HK-2 (cell line): ENCODE measurements at regions not wholly inside any gene's neighbourhood (a gene's known extent, or its start where the extent isn't known, plus 50 kb on each side); places are given as distances from the start of the nearest gene placed in this dataset.
"Not testable (repeated sequence)": the region's sequence is repeated elsewhere in the genome, so short reads cannot be mapped to it uniquely, and the experiment has no call there.

Source experiments
- DNase-seq: peaks from one replicate; pipeline ENCODE4 v3.0.0-alpha.2; 2018; ENCODE audit not compliant: unreplicated experiment

DNA sequence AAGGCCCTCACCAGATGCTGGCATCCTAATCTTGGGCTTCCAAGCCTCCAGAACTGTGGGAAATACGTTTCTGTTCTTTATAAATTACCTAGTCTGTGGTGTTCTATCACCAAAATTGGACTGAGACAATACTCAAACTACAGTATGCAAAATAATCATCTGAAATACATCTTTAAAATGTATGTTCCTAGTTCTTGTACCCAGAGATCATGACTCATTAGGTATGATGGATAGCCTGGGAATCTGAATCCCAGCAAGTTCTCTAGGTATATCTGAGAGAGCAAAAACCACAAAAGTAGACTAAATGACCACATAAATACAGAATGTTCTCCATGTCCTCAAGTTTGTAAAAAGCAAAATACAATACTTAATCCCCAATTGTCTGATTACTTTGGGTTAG, 166.3 kb downstream of the YIPF5 start:
- no peak for DNase-seq

DNA sequence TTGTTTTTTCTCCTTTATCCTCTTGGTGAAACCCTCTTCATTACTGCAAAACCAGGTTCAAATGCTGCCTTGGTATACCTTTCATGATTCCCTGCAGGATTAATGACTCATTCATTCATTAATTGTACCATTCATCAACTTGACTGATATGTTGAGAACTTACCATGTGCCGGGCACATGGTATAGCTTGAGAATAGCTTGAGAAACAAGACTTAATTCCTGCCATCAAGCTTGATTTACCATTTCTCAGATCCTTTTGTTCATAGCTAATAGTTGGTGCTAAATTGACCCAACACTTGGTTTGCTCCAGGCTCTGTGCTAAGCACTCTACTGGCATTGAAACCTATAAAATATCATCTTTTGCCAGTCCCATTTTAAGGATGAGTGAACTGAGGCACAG, 165.7 kb downstream of the YIPF5 start:
- no peak for DNase-seq

DNA sequence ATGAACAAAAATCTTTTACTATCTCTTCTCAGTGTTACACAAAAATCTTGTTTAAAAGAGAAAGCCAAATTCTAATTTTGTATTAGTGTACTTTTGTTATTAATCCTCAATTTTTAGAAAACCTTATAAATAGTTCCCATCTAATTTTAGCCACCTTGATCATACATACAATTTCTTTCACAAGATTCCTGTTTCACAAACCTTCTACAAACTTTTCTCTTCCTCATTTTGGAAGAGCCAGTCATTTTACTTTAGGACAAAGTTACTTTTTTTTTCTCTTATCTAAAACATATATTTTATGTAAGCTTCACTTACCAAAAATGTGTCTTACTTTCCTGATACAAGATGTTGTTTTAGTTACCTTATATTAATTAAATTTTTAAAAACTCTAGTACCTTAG, 161.3 kb downstream of the YIPF5 start:
- no peak for DNase-seq

DNA sequence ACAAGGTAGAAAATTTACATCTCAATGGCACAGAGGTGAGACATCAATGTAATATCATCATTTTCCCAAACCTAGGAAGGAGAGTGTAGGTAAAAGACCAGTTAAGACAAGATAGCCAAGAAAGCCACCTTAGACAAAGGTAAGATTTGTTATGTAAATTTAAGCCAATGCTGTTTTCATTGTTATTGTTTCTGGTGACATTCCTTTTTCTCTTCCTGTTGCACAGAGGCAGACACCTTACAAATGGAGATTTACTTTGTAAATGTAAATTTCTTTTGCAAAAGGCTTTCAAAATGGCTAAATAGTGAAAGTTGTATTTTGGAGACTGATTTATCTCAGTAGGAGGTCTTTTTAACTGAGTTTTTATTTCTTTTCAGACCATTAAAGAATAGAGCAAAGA, 159.1 kb downstream of the YIPF5 start:
- DNase-seq, result no peak

DNA sequence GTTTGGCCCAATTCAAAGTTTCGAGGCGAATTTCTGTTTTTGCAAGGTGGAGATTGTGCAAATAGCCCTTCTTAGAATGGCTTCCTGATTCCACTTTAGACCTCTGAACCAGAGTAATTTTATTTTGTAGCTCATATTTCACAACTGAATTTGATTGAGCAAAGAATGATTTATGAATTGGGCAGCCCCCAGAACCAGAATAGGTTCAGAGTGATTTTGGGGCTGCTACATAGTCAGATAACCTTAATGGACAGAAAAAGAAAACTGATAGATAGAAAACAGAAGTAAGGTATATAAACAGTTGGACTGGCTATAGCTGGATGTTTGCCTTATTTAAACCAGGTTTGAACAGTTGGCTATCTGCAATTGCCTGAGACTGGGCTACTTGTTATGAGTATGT, 156.6 kb downstream of the YIPF5 start:
- no peak for DNase-seq

DNA sequence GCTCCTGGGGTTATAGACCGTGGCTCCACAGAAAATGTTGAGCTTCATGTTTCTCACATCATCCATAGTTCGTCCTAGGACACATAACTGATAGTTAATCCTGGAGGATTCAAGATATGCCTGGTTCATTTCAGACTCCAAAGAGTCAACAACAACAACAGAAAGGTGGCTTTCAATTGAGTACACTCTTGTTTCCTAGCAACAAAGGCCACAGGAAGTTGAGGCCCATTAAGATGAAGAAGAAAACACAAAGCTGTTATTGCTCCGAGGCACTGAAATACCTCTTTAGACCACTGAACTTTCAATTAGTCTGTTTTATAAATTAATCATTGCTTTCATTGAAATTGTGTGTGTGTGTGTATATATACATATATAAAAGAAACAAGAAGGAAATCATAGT, 154.5 kb downstream of the YIPF5 start:
- no peak for DNase-seq

DNA sequence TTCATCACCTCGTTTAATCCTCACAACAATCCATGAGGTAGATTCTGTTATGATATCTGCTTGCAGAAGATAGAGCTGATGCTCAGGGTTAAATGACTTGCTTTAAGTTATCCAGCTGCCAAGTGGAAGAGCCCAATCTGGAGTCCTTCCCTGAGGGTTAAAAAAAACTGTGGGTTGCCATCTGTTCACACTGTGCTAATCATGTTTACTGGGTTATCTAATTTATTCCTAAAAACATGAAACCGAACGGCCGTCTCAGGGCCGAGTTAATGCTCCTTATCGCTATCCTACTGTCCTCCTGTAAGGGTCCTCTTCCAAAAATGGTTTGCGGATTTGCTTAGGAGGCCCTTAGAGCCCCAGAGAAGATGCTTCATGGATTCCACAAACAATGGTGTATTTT, 153.3 kb downstream of the YIPF5 start:
- DNase-seq, result no peak

DNA sequence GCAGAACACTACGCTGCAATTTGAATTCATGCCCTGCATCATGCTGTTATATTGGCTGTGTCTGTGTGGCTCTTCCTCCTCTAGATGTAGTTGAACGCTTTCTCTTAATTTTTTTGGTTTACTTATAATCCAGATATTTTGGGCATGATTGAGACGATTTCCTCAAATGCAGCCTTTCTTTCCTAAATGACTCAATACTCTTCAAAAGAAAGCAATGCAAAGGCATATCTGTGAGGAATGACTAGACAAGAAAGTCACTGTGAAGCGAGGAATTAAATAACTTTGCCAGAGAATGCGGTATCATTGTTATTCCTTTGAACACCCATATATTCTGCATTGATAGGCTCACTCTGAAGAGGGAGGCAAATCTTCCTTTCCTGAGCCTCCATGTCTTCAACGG, 152.8 kb downstream of the YIPF5 start:
- DNase-seq, result no peak

DNA sequence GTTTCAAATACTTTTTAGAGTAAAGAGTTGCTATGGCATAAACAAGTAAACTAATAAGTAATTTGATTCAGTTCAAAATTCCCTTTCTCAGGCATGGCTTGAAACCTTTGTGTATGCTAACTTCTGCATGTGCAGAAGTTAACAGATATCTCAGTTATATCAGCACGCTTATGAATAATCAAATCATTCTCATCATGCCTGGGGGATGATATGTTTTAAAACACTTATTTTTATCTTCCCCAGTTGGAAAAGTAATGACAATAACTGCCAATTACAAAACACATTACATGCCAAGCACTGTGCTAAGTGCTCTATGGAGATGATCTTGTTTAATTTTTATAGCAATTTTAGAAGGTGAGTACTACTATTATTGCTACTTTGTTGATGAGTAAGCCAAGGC, 146.4 kb downstream of the YIPF5 start:
- no peak for DNase-seq

DNA sequence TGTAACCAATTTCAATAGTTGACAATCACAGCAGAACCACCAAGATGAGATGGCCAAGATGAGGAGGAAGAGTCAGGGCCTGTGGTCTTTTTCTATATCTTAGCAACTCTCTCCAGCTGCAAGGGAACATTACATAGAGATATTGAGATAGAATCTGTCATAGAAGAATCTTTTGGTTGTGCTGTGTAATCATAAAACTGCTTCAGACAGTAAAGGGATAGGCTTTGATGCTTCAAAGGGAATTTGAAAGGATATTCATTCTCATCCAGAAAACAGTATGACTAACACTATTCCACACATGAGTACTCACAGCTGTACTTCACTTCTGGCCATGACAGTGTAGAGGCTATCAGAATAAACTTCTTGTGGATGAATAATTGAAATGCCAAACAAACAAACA, 145.9 kb downstream of the YIPF5 start:
- DNase-seq, result no peak

DNA sequence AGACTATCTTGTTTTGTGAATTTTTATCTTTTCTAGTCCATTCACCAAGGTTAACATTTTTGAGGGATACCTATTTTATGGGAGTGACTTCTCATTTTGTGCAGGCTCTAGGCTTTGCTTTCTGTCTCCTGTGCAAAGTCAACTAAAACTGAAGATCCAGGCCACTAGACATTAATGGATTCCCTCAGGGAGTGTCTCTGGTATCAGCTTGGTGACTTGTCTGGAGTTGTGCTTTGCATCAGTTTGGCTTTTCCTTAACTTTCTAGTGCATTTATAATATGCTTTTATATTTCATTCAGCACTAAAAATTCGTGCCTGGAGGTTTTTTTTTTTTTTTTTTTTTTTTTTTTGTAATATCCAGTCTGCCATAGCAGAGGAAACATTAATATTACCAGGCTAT, 144.2 kb downstream of the YIPF5 start:
- DNase-seq, result no peak

DNA sequence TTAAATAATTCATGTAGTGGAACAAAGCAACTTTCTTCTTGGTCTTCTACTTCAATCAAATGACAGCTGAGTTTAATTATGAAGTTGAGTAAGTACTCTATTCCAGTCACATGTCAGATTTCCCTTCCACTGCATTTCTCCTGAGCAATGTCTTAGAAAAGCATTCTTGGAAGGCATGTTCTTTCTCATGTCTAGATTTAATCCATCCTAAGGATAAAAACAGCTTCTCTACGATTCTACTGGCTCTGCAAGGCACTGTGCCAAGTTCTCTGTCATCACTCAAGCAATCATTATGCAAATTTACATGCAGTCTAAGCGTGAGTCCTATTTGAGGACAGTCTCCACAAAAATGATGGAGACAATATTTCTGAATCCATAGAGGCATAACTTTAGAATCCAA, 142.4 kb downstream of the YIPF5 start:
- no peak for DNase-seq

DNA sequence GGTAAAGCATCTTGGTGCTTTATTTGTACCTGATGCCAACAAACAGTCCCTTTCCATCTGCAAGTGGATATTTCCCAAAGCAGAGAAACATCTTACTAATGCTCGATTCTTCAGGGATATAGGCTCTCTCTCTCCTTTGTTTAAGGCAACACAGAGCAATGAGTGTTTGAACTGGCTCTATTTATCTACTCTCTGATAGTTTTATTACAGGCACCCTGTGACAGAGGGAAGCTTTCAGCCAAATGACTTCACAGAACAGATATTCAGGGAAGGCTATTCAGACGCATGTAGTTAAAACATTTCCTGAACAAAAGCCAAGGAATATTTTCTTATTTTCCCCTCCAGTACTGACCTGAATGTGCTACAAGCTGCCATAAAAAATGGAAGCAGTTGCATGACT, 141.8 kb downstream of the YIPF5 start:
- no peak for DNase-seq

DNA sequence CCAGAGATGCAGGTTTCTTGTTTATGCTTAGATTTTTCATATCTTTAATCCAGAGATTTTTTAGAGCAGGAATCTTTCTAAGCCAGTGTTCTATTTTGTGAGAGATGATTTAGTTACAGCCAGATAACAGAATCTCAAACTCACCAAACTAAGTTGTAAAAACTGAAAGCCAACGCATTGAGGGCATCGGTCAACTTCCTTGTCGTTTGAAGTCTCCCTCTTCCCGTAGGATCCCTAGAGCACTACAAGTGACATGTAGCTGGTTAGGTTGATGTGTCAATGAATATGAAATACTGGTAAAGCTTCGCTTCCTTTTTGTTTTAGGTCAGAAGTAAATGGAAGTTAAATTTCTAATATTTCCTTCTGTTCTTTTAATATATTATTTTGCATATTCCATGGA, 139.6 kb downstream of the YIPF5 start:
- DNase-seq, result no peak

DNA sequence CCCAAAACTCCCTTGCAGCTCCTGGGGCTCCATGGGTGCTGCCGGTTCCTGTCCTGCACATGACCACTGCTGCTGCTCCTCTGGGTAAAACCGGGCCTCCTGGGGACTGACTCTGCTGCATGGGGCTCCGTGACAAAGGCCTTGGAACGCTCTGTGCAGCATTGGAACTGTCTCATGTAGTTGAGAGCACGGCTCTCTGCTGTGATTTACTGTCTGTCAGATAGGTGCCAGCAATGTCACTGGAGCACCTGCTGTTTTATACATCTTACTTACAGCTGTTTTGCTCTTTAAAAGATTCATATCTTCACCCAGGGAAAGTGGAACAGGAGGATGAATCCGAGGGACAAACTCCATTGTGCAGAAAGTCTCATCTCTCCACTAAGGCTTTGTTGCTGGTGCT, 138.1 kb downstream of the YIPF5 start:
- no peak for DNase-seq

DNA sequence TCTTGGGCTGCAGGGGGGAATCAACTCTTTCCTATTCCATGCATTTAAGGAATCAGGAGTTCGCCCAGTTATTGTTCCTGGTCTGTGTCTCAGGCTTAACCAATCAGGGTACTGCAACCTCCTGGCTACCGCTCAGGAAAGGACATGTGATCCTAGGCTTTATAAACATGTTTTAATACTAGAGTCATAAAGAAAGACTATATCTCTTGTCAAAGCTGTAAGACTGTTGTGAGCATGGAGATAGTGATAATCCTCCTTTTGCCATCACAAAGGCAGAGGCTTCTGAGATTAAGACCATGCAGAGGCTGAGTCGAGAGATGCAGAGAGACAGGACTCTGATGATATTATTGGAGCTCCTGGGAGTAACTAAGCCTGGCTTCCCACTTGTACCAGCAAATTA, 137.0 kb downstream of the YIPF5 start:
- DNase-seq, result no peak

DNA sequence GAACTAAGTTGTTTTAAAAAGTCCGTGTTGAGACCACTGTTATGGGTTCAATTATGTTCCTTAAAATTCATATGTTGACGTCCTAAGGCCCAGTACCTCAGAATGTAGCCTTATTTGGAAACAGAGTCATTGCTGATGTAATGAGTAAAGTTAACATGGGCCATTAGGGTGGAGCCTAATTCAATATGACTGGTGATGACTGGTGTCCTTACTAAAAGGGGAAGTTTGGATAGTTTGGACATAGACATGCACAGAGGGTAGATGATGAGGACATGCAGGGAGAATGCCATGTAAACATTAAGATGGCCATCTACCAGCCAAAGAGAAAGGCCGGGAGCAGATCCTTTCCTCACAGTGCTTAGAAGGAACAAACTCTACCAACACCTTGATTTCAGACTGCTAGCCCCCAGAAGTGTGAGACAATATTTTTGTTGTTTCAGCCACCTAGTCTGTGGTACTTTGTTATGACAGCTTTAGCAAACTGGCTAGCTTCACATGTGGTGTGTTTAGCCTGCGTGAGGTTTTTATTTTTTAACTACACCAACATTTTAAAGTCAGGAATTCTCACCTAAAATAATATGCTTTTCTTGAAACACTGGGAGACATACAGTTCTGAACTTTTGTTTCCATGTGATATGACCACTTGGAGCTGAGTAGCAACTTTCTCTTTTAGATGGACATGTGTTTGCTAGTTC, 135.3 kb downstream of the YIPF5 start:
- no peak for DNase-seq

DNA sequence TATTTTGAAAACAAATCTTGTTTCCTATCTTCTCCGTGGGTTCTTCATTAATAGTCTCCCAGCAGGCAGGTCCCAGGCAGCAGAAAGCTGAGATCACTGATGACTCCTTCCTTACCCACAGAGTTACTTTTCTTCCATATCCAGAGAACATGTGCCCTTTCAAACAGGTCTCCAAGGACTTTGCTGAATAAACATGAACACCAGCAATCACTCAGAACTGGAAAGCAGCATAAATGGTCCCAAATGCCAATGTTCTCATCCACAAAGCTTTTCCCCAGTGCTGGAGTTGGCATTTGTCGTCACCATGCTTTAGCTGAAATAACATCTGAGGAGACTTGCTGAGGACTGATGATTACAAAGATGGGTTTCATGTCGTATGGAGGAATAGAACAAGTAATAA, 134.0 kb downstream of the YIPF5 start:
- DNase-seq, result no peak

DNA sequence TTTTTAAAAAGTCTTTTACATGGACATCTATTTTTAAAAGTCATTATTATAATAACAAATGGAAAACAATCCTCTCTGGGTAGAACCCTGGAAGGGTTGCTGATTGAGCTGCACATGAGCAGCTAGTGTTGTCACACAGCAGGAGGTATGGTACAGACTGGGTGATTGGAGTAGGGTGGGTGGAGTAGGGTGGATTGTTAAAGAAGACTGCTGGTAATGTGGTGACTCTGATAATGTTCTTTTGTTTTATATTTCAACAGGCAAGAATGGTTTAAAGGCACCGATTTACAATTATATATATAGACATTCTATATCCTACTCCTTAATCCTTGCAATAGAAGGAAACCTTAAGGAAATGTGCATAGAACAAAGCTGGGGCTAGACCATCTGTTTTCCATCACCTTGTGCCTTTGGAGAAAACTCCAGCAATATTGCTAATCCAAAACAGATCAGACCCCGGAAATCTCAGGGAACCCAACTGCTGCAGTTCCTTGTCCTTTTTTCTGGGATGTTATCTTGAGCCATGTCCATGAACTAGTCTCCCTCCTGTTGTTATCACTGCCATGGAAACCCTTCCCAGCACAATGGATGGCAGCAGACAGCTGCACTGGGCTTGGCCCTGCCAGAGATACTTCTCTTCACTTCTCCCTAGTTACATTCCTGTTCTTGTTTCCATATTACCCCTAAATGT, 129.7 kb downstream of the YIPF5 start:
- no peak for DNase-seq

DNA sequence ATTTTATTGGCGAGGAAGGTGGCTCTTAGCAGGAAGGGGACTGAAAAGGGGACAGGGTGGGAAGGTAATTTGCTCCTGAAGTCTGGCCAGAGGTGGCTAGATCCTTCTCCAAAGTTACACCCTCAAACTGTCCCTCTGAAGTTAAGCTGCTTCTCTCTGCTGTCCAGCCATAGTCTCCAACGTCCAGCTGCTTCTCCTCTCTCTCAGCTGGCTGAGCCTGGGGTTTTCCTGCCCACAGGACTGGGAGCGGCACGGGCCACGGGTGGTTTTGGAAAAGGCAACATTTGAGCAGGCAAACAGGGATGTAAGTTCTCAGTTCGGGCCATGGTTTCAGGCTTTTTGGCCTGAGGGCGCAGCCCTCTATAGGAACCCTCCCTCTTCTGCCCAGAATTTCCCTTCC, 128.3 kb downstream of the YIPF5 start:
- DNase-seq, result no peak

DNA sequence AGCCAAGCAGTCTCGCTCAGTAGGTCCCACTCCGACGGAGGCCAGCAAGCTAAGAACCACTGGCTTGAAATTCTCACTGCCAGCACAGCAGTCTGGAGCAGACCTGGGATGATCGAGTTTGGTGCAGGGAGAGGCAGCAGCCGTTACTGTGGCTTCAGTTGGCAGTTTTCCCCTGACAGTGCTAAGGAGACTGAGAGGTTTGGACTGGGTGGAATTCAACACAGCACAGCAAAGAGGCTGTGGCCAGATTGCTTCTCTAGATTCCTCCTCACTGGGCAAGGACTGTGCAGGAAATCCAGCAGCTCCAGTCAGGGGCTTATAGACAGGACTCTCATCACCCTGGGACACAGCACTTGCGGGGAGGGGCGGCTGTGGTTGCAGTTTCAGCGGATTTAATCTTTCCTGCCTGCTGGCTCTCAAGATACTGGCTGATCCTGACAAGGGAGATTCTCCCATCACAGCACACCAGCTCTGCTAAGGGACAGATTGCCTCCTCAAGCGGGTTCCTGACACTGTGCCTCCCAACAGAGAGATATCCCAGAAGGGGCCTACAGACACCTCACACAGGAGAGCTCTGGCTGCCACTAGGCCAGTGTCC, 122.1 kb downstream of the YIPF5 start:
- no peak for DNase-seq

DNA sequence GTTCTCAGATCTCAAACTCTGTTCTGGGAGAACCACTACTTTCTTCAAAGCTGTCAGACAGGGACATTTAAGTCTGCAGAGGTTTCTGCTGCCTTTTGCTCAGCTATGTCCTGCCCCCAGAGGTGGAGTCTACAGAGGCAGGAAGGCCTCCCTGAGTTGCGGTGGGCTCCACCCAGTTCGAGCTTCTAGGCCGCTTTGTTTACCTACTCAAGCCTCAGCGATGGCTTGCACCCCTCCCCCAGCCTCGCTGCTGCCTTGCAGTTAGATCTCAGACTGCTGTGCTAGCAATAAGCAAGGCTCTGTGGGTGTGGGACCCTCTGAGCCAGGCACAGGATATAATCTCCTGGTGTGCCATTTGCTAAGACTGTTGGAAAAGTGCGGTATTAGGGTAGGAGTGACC, 115.1 kb downstream of the YIPF5 start:
- not testable (repeated sequence) for DNase-seq

DNA sequence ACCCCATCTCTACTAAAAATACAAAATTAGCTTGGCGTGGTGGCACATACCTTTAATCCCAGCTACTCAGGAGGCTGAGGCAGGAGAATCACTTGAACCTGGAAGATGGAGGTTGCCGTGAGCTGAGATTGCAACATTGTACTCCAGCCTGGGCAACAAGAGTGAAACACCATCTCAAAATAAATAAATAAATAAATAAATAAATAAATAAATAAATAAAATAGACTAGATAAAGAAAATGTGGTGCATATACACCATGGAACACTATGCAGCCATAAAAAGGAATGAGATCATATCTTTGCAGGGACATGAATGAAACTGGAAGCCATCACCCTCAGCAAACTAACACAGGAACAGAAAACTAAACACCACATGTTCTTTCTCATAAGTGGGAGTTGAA, 110.4 kb downstream of the YIPF5 start:
- DNase-seq, result not testable (repeated sequence)

DNA sequence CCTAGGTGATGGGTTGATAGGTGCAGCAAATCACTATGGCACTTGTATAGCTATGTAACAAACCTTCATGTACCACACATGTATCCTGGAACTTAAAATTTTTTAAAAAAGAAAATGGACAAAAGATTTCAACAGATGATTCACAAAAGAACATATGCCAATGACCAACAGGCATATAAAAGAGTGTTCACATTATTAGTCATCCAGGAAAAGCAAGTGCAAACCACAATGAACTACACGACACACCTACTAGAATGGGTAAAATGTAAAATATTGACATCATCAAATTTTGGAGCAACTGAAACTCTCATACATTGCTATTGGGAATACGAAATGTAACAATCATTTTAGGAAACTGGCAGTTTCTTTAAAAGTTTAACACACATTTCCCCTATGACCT, 109.9 kb downstream of the YIPF5 start:
- no peak for DNase-seq
